H1 (cell line): ENCODE measurements at regions not wholly inside any gene's neighbourhood (a gene's known extent, or its start where the extent isn't known, plus 50 kb on each side); places are given as distances from the start of the nearest gene placed in this dataset.

ENCODE experiments used
- CTCF ChIA-PET: fragments of 300-600 bp; sonication (Branson Sonifier 250); formaldehyde crosslinking; loops from one replicate; lab custom pipeline; 2021; ENCODE audit not compliant: partially characterized antibody; lab: Charles Lee
- POLR2A ChIA-PET: fragments of 300-600 bp; sonication (Branson Sonifier 250); formaldehyde crosslinking; loops from one replicate; lab custom pipeline; 2021; ENCODE audit warnings: inconsistent platforms; ENCODE audit not compliant: partially characterized antibody; lab: Charles Lee
- DNase-seq, 2 experiments: peaks; one replicate each; pipeline versions ENCODE4 v3.0.0 to v3.0.0-alpha.2; 2010 to 2022; ENCODE audit warnings: low spot score in 2 of 2, low read depth in 1 of 2, mixed read lengths in 1 of 2
- FAIRE-seq: peaks from 2 replicates; lab custom pipeline; 2011; peaks lifted over from hg19 to GRCh38; lab: Jason Lieb, UNC
- H2AFZ ChIP-seq: 2 replicates; pipeline ENCODE4 v1.8.1; 2012; ENCODE audit warnings: low read length, inconsistent platforms
- H2AK5ac ChIP-seq: 2 replicates; pipeline ENCODE4 v1.6.1; 2013; ENCODE audit warnings: low read depth, low read length
- H2BK120ac ChIP-seq: replicated peaks from 2 replicates; pipeline ENCODE3; 2013; ENCODE audit warnings: low read depth, low read length, inconsistent platforms
- H2BK12ac ChIP-seq: 2 replicates; pipeline ENCODE4 v1.6.1; 2013; ENCODE audit warnings: low read depth, low read length
- H2BK15ac ChIP-seq: 2 replicates; pipeline ENCODE4 v1.6.1; 2013; ENCODE audit warnings: low read length
- H2BK20ac ChIP-seq: 2 replicates; pipeline ENCODE4 v1.6.1; 2013; ENCODE audit warnings: low read length
- H2BK5ac ChIP-seq: 2 replicates; pipeline ENCODE4 v1.6.1; 2013; ENCODE audit warnings: low read depth, low read length
- H3K14ac ChIP-seq: 2 replicates; pipeline ENCODE4 v1.6.1; 2013; ENCODE audit warnings: inconsistent platforms; ENCODE audit not compliant: insufficient read length
- H3K18ac ChIP-seq: 2 replicates; pipeline ENCODE4 v1.6.1; 2013; ENCODE audit warnings: low read length; ENCODE audit errors: extremely low read depth
- H3K23ac ChIP-seq: 2 replicates; pipeline ENCODE4 v1.6.1; 2013; ENCODE audit warnings: inconsistent platforms; ENCODE audit not compliant: insufficient read length
- H3K23me2 ChIP-seq: 2 replicates; pipeline ENCODE4 v1.6.1; 2013; ENCODE audit warnings: low read depth, low read length
- H3K27ac ChIP-seq: 2 replicates; pipeline ENCODE4 v1.6.1; 2011; ENCODE audit warnings: low read depth, low read length, inconsistent platforms
- H3K27me3 ChIP-seq, 4 experiments: replicated peaks in 1 of 4; 1 replicate in 1 of 4; 2 replicates in 3 of 4; pipeline versions ENCODE4 v1.6.1 to v1.8.1; 2011 to 2013; ENCODE audit warnings: low read length in 3 of 4, mild to moderate bottlenecking in 3 of 4, inconsistent platforms in 2 of 4, mixed read lengths in 2 of 4, moderate library complexity in 1 of 4; ENCODE audit not compliant: control insufficient read depth in 3 of 4, insufficient read depth in 3 of 4; ENCODE audit errors: extremely low read depth in 1 of 4
- H3K36me3 ChIP-seq, 4 experiments: 2 replicates each; pipeline versions ENCODE4 v1.6.1 to v1.8.1; 2011 to 2013; ENCODE audit warnings: mild to moderate bottlenecking in 4 of 4, low read length in 3 of 4, moderate library complexity in 2 of 4, control low read depth in 1 of 4, inconsistent platforms in 1 of 4; ENCODE audit not compliant: insufficient read depth in 4 of 4, control insufficient read depth in 2 of 4
- H3K4ac ChIP-seq: replicated peaks from 2 replicates; pipeline ENCODE3; 2013; ENCODE audit warnings: low read length, low read depth, mixed read lengths, inconsistent platforms; ENCODE audit not compliant: insufficient read length
- H3K4me1 ChIP-seq, 4 experiments: replicated peaks in 1 of 4; 1 replicate in 1 of 4; 2 replicates in 3 of 4; pipeline versions ENCODE4 v1.6.1 to v1.8.1; 2011 to 2013; ENCODE audit warnings: low read length in 3 of 4, inconsistent platforms in 2 of 4, mixed read lengths in 1 of 4; ENCODE audit not compliant: insufficient read depth in 4 of 4, control insufficient read depth in 3 of 4
- H3K4me2 ChIP-seq, 2 experiments: 2 replicates each; pipeline versions ENCODE4 v1.6.1 to v1.8.1; 2011 to 2013; ENCODE audit warnings: low read depth in 2 of 2, low read length in 2 of 2, control low read depth in 1 of 2, inconsistent platforms in 1 of 2, mild to moderate bottlenecking in 1 of 2; ENCODE audit not compliant: insufficient read depth in 1 of 2
- H3K4me3 ChIP-seq, 4 experiments: fragments of 200-600, 300-600 bp in 1 of 4; sonication (generic), shearing (Covaris generic), sonication (Bioruptor Twin) in 1 of 4; 2 replicates each; pipeline versions ENCODE4 v1.5.1 to v1.8.1; 2011 to 2016; ENCODE audit warnings: low read length in 4 of 4, low read depth in 3 of 4, control low read depth in 2 of 4, inconsistent platforms in 2 of 4, mild to moderate bottlenecking in 2 of 4, mixed read lengths in 1 of 4, moderate library complexity in 1 of 4; ENCODE audit not compliant: insufficient read depth in 2 of 4; ENCODE audit errors: extremely low read depth in 1 of 4
- H3K56ac ChIP-seq: replicated peaks from 2 replicates; pipeline ENCODE3; 2013; ENCODE audit warnings: low read depth, mild to moderate bottlenecking, mixed read lengths, low read length, inconsistent platforms; ENCODE audit not compliant: insufficient read length
- H3K79me1 ChIP-seq: 2 replicates; pipeline ENCODE4 v1.6.1; 2013; ENCODE audit warnings: low read depth, low read length, control low read depth
- H3K79me2 ChIP-seq, 2 experiments: 2 replicates each; pipeline versions ENCODE4 v1.6.1 to v1.8.1; 2012 to 2013; ENCODE audit warnings: low read length in 2 of 2, mild to moderate bottlenecking in 2 of 2, inconsistent platforms in 1 of 2; ENCODE audit not compliant: insufficient read depth in 2 of 2, control insufficient read depth in 1 of 2
- H3K9ac ChIP-seq, 4 experiments: replicated peaks in 1 of 4; 1 replicate in 1 of 4; 2 replicates in 3 of 4; pipeline versions ENCODE4 v1.6.1 to v1.8.1; 2011 to 2013; ENCODE audit warnings: low read depth in 3 of 4, low read length in 3 of 4, control low read depth in 2 of 4, mild to moderate bottlenecking in 2 of 4, moderate library complexity in 2 of 4, inconsistent platforms in 1 of 4; ENCODE audit errors: extremely low read depth in 1 of 4
- H3K9me3 ChIP-seq, 2 experiments: 2 replicates each; pipeline versions ENCODE4 v1.6.1 to v1.8.1; 2012 to 2013; ENCODE audit warnings: mild to moderate bottlenecking in 2 of 2, moderate library complexity in 2 of 2, control low read depth in 1 of 2, inconsistent platforms in 1 of 2, low read depth in 1 of 2, low read length in 1 of 2, mixed read lengths in 1 of 2; ENCODE audit not compliant: insufficient read depth in 2 of 2
- H4K20me1 ChIP-seq, 2 experiments: replicated peaks in 1 of 2; 2 replicates each; pipeline versions ENCODE3 to v1.8.1; 2011 to 2013; ENCODE audit warnings: inconsistent platforms in 2 of 2, low read length in 2 of 2, mild to moderate bottlenecking in 1 of 2; ENCODE audit not compliant: insufficient read depth in 2 of 2, control insufficient read depth in 1 of 2
- H4K5ac ChIP-seq: 2 replicates; pipeline ENCODE4 v1.6.1; 2013; ENCODE audit warnings: low read length, low read depth, mixed read lengths, inconsistent platforms; ENCODE audit not compliant: insufficient read length
- H4K8ac ChIP-seq: 2 replicates; pipeline ENCODE4 v1.8.0; 2013; ENCODE audit warnings: mild to moderate bottlenecking, moderate library complexity, low read length, inconsistent platforms; ENCODE audit not compliant: insufficient read depth; ENCODE audit errors: extremely low read depth
- H4K91ac ChIP-seq: replicated peaks from 2 replicates; pipeline ENCODE3; 2013; ENCODE audit warnings: low read length, mixed read lengths, inconsistent platforms; ENCODE audit not compliant: insufficient read length
- ASH2L ChIP-seq: fragments of 200-600, 300-600 bp; sonication (generic); IDR thresholded peaks from one replicate; pipeline ENCODE4 v1.7.1; 2017; ENCODE audit warnings: low read length
- BCL11A ChIP-seq, 2 experiments: IDR thresholded peaks; one replicate each; pipeline ENCODE4 v1.6.1; 2011; ENCODE audit warnings: low read depth in 2 of 2, low read length in 2 of 2, mild to moderate bottlenecking in 2 of 2
- CBX5 ChIP-seq: fragments of 300-800, 300-1000 bp; sonication (generic); IDR thresholded peaks from 2 replicates; pipeline ENCODE4 v1.7.1; 2016; ENCODE audit warnings: antibody characterized with exemption, low read length, low read depth
- EP300 ChIP-seq, 2 experiments: IDR thresholded peaks; 1 replicate in 1 of 2; 2 replicates in 1 of 2; pipeline ENCODE4 v1.6.1; 2011 to 2012; ENCODE audit warnings: low read depth in 2 of 2, low read length in 2 of 2, mild to moderate bottlenecking in 2 of 2, borderline replicate concordance in 1 of 2, inconsistent platforms in 1 of 2, moderate library complexity in 1 of 2
- EZH2 ChIP-seq: fragments of 200-600 bp; sonication (generic); IDR thresholded peaks from 2 replicates; pipeline ENCODE4 v1.7.1; 2012; ENCODE audit warnings: low read depth, mild to moderate bottlenecking, moderate library complexity, low read length, inconsistent platforms; ENCODE audit not compliant: severe bottlenecking
- KDM4A ChIP-seq: IDR thresholded peaks from one replicate; pipeline ENCODE4 v1.7.1; 2012; ENCODE audit warnings: low read depth, mild to moderate bottlenecking, moderate library complexity, low read length, inconsistent platforms; ENCODE audit not compliant: severe bottlenecking
- POLR2A ChIP-seq, 2 experiments: IDR thresholded peaks; 1 replicate in 1 of 2; 2 replicates in 1 of 2; pipeline ENCODE4 v1.6.1; 2011; ENCODE audit warnings: low read depth in 2 of 2, low read length in 2 of 2, mild to moderate bottlenecking in 2 of 2; ENCODE audit errors: control extremely low read depth in 1 of 2
- SIN3A ChIP-seq, 2 experiments: IDR thresholded peaks in 1 of 2; conservative IDR thresholded peaks in 1 of 2; 2 replicates each; pipeline ENCODE4 v1.6.1; 2011 to 2012; ENCODE audit warnings: low read length in 2 of 2, improper control_type of control experiment in 1 of 2, low read depth in 1 of 2, mild to moderate bottlenecking in 1 of 2
- SIX5 ChIP-seq: IDR thresholded peaks from 2 replicates; pipeline ENCODE4 v1.6.1; 2011; ENCODE audit warnings: mild to moderate bottlenecking, low read depth, low read length
- SRF ChIP-seq: IDR thresholded peaks from 2 replicates; pipeline ENCODE4 v1.6.1; 2011; ENCODE audit warnings: mild to moderate bottlenecking, low read depth, low read length, moderate library complexity
- SUZ12 ChIP-seq: fragments of 200-600 bp; sonication (generic); IDR thresholded peaks from 2 replicates; pipeline ENCODE4 v1.6.1; 2012; ENCODE audit warnings: mild to moderate bottlenecking, inconsistent platforms, low read length, moderate library complexity, mixed read lengths
- TEAD4 ChIP-seq: IDR thresholded peaks from 2 replicates; pipeline ENCODE4 v1.6.1; 2012; ENCODE audit warnings: low read depth, low read length, inconsistent platforms, mixed read lengths
- YY1 ChIP-seq: IDR thresholded peaks from 2 replicates; pipeline ENCODE4 v1.6.1; 2011; ENCODE audit warnings: low read depth, mild to moderate bottlenecking, low read length
- WGBS, 2 experiments: shearing (Covaris generic) in 1 of 2; methylation state at CpG; one replicate each; pipeline versions ENCODE4 v1.1.6 to v1.1.7; 2013 to 2015; ENCODE audit warnings: low lambda C conversion rate in 2 of 2, mixed read lengths in 2 of 2, inconsistent platforms in 1 of 2, low coverage in 1 of 2, missing lambda C conversion rate in 1 of 2; ENCODE audit not compliant: insufficient replicate concordance in 2 of 2, insufficient coverage in 1 of 2, insufficient read length in 1 of 2; ENCODE audit errors: extremely low coverage in 1 of 2, missing lambda C conversion rate in 1 of 2; 5-methylcytosine and 5-hydroxymethylcytosine counted together
- TF ChIP-seq, protein P1 (sequence below): IDR thresholded peaks from 2 replicates; pipeline ENCODE4 v1.6.1; 2012; ENCODE audit warnings: inconsistent platforms

GRCh38 chr4:141884070-141884469 is 247.7 kb downstream of the IL15 start:
- no peak overlapping the region for H4K91ac ChIP-seq
- H2BK120ac ChIP-seq = no peak overlapping the region
- no peak overlapping the region for H3K9ac ChIP-seq
- no peaks in the 10 kb centered on the region for H3K4me1 ChIP-seq
- no peaks in the 10 kb centered on the region for H3K79me2 ChIP-seq
- no peak overlapping the region for H3K4me3 ChIP-seq
- H3K18ac ChIP-seq = no peak overlapping the region
- H2AK5ac ChIP-seq = no peak overlapping the region
- no peaks in the 10 kb centered on the region for H3K79me1 ChIP-seq
- no peak overlapping the region for H3K4me2 ChIP-seq
- H2BK5ac ChIP-seq = no peak overlapping the region
- H4K20me1 ChIP-seq = no peaks in the 10 kb centered on the region
- CTCF ChIA-PET = interaction anchor here (1.5 kb wide), 1 partner anchor 37 kb away, joined by 3 read pairs; no protein-coding TSS in a partner anchor
- no peak overlapping the region for H2BK15ac ChIP-seq
- no peak overlapping the region for H2AFZ ChIP-seq
- WGBS, 2 experiments = 96% methylated on average over 2 of the region's 2 CpGs; no CpG with 5 or more reads in 1 of the 2 experiments
- H3K9me3 ChIP-seq = no peaks in the 10 kb centered on the region
- H3K23me2 ChIP-seq = no peaks in the 10 kb centered on the region
- TF ChIP-seq KDM4A (no peak), SUZ12 (no peak), EP300 (IDR thresholded peaks at IDR 0.05; ENCODE audit: borderline replicate concordance in 1 of 2, low read depth in 2 of 2, low read length in 2 of 2) (no peak), YY1 (no peak), SIN3A (conservative IDR thresholded peaks at IDR 0.05 in 1 of 2, IDR thresholded peaks at IDR 0.05 in 1 of 2; ENCODE audit: low read depth in 1 of 2, low read length in 2 of 2) (no peak), ASH2L (no peak), POLR2A (IDR thresholded peaks at IDR 0.05; ENCODE audit: control extremely low read depth in 1 of 2, low read depth in 2 of 2, low read length in 2 of 2) (no peak), TEAD4 (no peak), EZH2 (no peak), BCL11A (IDR thresholded peaks at IDR 0.05; ENCODE audit: low read depth in 2 of 2, low read length in 2 of 2) (no peak), CBX5 (no peak), SRF (no peak), SIX5 (no peak)
- TF ChIP-seq, protein P1, sequence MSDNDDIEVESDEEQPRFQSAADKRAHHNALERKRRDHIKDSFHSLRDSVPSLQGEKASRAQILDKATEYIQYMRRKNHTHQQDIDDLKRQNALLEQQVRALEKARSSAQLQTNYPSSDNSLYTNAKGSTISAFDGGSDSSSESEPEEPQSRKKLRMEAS = no peak
- no peak overlapping the region for H3K14ac ChIP-seq
- no peak overlapping the region for H3K56ac ChIP-seq
- H2BK12ac ChIP-seq = no peak overlapping the region
- POLR2A ChIA-PET = no interaction called here
- no peaks in the 10 kb centered on the region for H3K27me3 ChIP-seq
- no peak overlapping the region for H3K27ac ChIP-seq
- H3K4ac ChIP-seq = no peak overlapping the region
- H3K36me3 ChIP-seq = no peaks in the 10 kb centered on the region
- H4K8ac ChIP-seq = no peak overlapping the region
- no peak overlapping the region for H4K5ac ChIP-seq
- FAIRE-seq (no peak), DNase-seq (no peak)
- H2BK20ac ChIP-seq = no peak overlapping the region
- no peak overlapping the region for H3K23ac ChIP-seq
